Kidney (tissue), 13 donors: ENCODE measurements at regions not wholly inside any gene's neighbourhood (a gene's known extent, or its start where the extent isn't known, plus 50 kb on each side); places are given as distances from the start of the nearest gene placed in this dataset.

Source experiments
- DNase-seq, 5 donors: peaks; one replicate each; pipeline ENCODE4 v3.0.0-alpha.2; 2013 to 2020
- FAIRE-seq: peaks from 2 replicates; lab custom pipeline; 2012; peaks lifted over from hg19 to GRCh38; lab: Jason Lieb, UNC
- H3K27ac ChIP-seq, 2 donors: one replicate each; pipeline ENCODE4 v1.7.0; 2013; ENCODE audit warnings: low read depth in 2 of 2, low read length in 2 of 2, inconsistent platforms in 1 of 2
- H3K27me3 ChIP-seq: one replicate; pipeline ENCODE4 v1.7.1; 2013; ENCODE audit warnings: low read length, inconsistent platforms; ENCODE audit not compliant: control insufficient read depth, insufficient read depth
- H3K36me3 ChIP-seq, 3 donors: one replicate each; pipeline versions ENCODE4 v1.7.0 to v1.7.1; 2013; ENCODE audit warnings: low read length in 3 of 3, control low read depth in 1 of 3, inconsistent platforms in 1 of 3; ENCODE audit not compliant: insufficient read depth in 3 of 3, control insufficient read depth in 2 of 3
- H3K4me1 ChIP-seq, 3 donors: one replicate each; pipeline versions ENCODE4 v1.7.0 to v1.7.1; 2013; ENCODE audit warnings: low read length in 3 of 3, inconsistent platforms in 1 of 3, low read depth in 1 of 3; ENCODE audit not compliant: control insufficient read depth in 2 of 3, insufficient read depth in 2 of 3
- H3K4me3 ChIP-seq, 3 donors: one replicate each; pipeline versions ENCODE4 v1.7.0 to v1.8.1; 2013; ENCODE audit warnings: low read length in 3 of 3, control low read depth in 1 of 3, inconsistent platforms in 1 of 3
- H3K9ac ChIP-seq, 3 donors: one replicate each; pipeline versions ENCODE4 v1.7.0 to v1.7.1; 2013; ENCODE audit warnings: low read length in 3 of 3, control low read depth in 1 of 3, inconsistent platforms in 1 of 3
- H3K9me3 ChIP-seq, 3 donors: one replicate each; pipeline versions ENCODE4 v1.7.0 to v1.7.1; 2013; ENCODE audit warnings: low read length in 3 of 3, control low read depth in 1 of 3, inconsistent platforms in 1 of 3; ENCODE audit not compliant: control insufficient read depth in 2 of 3, insufficient read depth in 1 of 3
- intact Hi-C: fragments of 100-400 bp; cut with DNase I; formaldehyde crosslinking; loops from one replicate; pipeline ENCODE4 v1.11.1; 2022
- TF ChIP-seq, protein P1 (sequence below): IDR thresholded peaks from 3 replicates; pipeline ENCODE4 v1.5.1; 2012; ENCODE audit warnings: mild to moderate bottlenecking, moderate library complexity, borderline replicate concordance; ENCODE audit not compliant: insufficient read depth; ENCODE audit errors: extremely low read depth
- donor health status: control.
- donor health status: control.
- donor health status: control.
- donor health status: control.
- donor health status: control.
- donor health status: DM: yes; HTN: yes; CAD: no.
- donor health status: Normal renal cell carcinoma (clear cell type).

DNA sequence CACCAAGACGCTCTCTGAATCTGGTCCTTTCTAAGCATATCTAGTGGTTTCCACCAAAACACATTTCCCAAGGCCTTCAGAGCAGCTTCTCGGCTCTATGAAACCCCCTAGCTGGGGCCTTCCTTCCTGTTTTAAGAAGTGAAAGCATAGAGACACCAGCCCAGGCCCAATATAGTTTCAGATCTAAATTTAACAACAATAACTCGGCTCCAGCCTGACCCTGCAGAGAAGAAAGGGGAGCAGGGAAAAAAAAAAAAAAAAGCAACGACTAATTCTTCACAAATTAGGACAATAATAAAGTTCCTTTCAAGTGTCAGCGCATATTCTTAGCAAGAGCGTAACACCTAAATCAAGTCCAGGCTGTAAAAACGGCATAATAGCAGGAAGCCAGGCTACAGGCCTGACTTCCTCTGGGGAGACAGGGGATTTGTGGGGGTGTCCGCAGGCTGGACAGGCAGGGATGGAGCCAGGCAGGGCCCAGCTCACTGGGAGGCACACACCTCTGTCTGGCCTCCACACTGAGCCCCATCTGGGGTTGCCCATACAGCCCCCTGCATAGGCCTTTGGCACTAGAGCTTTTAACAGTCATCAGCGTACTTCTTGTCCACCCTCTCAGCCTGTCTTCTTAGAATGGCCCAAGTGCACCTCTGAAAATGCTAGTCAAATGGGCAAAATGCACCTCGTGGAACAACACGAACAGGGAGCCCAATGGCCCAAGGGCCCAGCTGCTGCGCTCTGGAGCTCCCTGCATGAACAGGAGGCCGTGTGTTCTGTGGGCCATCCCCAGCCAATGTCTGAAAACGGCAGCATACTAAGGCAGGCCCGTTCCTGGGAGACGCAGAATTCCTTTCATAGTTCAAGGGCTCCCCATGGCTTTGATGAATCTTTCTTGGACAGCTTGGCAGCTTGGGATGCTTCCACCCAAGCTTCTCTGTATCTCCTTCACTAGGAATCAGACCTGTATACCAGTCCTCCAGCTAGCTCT, 772.9 kb downstream of the MED13L start:
- H3K36me3 ChIP-seq, result no peaks in the 10 kb centered on the region
- H3K27me3 ChIP-seq, result no peaks in the 10 kb centered on the region
- H3K27ac ChIP-seq, result no peak overlapping the region
- no peak overlapping the region for H3K4me3 ChIP-seq
- no peak overlapping the region for H3K9ac ChIP-seq
- no peak for FAIRE-seq
- peaks cover 0 to 3% (median 0%) of the 10 kb centered on the region in 3 donors for H3K4me1 ChIP-seq
- DNase-seq, result peak in 4 of 5 donors; percentile 24 to 75 (median 38)
- peaks cover 0 to 4% (median 0%) of the 10 kb centered on the region in 3 donors for H3K9me3 ChIP-seq
- TF ChIP-seq, protein P1, sequence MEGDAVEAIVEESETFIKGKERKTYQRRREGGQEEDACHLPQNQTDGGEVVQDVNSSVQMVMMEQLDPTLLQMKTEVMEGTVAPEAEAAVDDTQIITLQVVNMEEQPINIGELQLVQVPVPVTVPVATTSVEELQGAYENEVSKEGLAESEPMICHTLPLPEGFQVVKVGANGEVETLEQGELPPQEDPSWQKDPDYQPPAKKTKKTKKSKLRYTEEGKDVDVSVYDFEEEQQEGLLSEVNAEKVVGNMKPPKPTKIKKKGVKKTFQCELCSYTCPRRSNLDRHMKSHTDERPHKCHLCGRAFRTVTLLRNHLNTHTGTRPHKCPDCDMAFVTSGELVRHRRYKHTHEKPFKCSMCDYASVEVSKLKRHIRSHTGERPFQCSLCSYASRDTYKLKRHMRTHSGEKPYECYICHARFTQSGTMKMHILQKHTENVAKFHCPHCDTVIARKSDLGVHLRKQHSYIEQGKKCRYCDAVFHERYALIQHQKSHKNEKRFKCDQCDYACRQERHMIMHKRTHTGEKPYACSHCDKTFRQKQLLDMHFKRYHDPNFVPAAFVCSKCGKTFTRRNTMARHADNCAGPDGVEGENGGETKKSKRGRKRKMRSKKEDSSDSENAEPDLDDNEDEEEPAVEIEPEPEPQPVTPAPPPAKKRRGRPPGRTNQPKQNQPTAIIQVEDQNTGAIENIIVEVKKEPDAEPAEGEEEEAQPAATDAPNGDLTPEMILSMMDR, result no peak
- intact Hi-C loops, result no loop called here

DNA sequence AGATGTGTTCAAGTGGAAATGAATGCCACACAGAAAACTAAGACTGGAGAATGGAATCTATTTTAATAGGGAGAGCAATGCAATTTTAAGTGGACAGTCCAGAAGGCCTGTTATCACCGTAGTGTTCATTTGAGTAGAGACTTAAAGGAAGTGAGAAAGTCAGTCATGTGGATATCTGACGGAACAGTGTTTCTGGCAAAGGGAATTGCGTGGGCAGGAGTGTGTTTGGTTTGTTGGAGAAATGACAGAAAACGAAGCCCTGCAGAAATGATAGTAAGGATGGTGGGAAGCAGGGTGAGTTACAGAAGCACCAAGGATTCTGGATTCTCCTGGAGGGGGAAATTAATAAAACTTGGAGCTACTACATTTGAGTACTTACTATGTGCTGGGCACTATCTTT, 776.6 kb downstream of the MED13L start:
- Histone ChIP-seq H3K4me1 (peaks cover 0 to 3% (median 0%) of the 10 kb centered on the region in 3 donors), H3K27ac (no peak overlapping the region), H3K9ac (no peak overlapping the region), H3K9me3 (peaks cover 0 to 4% (median 0%) of the 10 kb centered on the region in 3 donors), H3K36me3 (no peaks in the 10 kb centered on the region), H3K27me3 (no peaks in the 10 kb centered on the region), H3K4me3 (no peak overlapping the region)
- TF ChIP-seq, protein P1, result no peak
- no peak for DNase-seq
- intact Hi-C loops, result no loop called here
- no peak for FAIRE-seq

DNA sequence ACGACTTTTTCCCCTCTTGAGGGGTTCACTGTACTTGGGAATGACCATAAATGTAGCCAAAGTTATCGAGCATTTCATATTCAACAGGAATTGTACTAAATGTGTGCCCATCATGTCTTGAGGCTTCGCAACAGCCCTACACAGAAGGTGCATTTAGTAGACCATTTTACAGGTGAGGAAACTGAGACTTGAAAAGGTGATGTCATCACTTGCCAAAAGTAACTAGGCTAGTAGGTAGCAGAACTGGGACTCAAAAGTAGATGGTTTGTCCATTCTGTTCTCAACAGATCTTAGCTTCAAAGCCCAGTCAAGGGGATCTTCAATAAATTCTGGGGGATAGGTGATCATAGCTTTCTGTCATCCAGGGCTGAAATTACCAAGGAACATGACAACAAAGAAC, 782.2 kb downstream of the MED13L start:
- H3K36me3 ChIP-seq, result no peaks in the 10 kb centered on the region
- no peaks in the 10 kb centered on the region for H3K9me3 ChIP-seq
- no peak overlapping the region for H3K4me3 ChIP-seq
- no peak overlapping the region for H3K9ac ChIP-seq
- H3K27me3 ChIP-seq, result no peaks in the 10 kb centered on the region
- DNase-seq (no peak), FAIRE-seq (no peak)
- TF ChIP-seq, protein P1, result no peak
- intact Hi-C loops, result no loop called here
- no peaks in the 10 kb centered on the region for H3K4me1 ChIP-seq
- H3K27ac ChIP-seq, result no peak overlapping the region
